HT-29 (cell line): ENCODE measurements at regions not wholly inside any gene's neighbourhood (a gene's known extent, or its start where the extent isn't known, plus 50 kb on each side); places are given as distances from the start of the nearest gene placed in this dataset.
"Not testable (repeated sequence)": the region's sequence is repeated elsewhere in the genome, so short reads cannot be mapped to it uniquely, and the experiment has no call there.

Source experiments
- DNase-seq: peaks from one replicate; pipeline ENCODE4 v3.0.0-alpha.2; 2015; ENCODE audit warnings: low spot score

DNA sequence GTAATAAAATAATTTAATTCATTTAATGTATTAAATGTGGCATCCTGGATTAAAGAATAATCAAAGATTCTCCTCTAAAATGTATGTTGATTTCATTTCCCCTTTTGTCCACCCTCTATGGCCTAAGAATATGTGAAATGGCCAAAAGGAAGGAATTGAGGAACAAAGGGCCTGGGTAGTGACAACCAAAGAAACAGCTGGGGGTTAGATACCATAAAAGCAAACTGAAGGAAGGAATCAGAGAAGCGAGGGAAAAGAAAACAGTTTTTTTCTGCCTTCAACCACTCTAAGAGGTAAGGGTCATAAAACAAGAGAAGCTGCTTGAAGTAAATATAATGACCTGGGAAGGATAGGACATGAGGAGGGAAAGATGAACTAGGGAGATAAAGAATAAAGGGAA lies 139.3 kb downstream of the FAM76B start:
- DNase-seq, result no peak

DNA sequence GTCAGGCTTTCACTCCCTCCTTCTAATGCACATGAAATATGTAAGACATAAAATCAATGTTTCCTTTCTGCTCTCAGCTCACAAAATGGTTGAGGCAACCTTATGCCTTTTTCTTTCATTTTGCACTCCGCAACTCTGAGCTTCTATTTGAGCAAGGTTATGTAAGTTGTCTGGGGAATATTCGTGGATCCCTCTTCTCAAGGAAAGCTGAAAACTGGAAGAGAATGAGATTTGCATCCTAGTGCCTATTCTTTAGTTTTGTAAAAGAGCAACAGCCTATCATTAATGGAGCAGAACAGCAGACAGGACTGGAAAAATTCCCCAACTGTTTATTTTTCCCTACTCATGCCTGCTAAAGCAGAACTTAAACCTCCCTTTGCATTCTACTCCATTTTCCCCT lies 141.7 kb downstream of the FAM76B start:
- DNase-seq, result no peak

DNA sequence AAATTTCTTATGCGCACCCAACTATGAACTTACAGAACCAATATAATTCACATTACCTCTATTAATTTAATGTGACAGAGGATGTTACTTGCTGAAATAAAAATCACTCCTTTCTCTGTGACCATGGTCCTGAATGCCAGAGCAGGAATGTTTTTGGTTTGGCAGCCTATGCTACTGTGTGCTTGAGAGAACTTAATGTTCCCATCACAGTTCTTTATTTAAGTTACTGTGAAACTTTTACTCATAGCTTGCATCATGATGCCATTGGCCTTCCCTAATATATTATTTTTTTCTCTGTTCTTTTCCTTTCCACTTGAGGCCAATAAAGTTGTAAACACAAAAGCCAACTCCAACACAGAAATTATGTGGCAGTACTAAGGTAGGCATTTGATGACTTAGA lies 142.2 kb downstream of the FAM76B start:
- no peak for DNase-seq

DNA sequence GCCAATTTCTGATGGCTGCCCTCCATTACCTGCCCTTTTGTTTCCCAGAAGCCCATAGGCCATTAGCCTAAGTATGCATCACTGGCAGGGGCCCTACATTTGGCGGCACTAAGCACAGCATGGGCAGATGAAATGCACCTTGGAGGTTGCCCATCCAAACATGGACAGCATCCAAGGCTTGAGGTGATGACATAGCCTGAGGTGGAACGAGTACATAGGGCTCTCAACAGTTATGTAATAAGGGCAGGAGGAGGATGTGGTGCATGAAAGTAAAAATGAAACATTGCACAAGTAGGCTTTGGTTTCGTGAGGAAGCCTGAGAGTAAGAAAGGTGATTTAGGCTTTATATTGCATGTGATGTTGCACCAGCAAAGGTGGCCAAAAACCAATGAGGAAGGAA lies 148.1 kb downstream of the FAM76B start:
- no peak for DNase-seq

DNA sequence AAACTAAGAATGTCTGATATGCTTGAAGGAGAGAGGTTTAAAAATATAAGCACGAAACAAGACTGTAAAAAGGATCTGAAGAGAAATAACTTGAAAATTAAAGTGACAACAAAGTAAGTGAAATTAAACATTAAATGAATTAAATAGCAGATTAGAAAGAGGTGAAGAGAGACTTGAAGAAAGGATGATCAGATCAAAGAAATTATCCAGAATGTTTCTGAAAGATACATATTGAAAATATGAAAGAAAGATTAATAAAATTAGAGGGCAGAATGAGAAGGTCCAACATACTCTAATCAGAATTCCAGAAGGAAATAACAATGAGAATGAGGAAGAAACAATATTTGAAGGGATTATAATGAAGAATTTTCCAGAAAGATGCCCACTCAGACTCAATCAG lies 151.1 kb downstream of the FAM76B start:
- DNase-seq, result no peak

DNA sequence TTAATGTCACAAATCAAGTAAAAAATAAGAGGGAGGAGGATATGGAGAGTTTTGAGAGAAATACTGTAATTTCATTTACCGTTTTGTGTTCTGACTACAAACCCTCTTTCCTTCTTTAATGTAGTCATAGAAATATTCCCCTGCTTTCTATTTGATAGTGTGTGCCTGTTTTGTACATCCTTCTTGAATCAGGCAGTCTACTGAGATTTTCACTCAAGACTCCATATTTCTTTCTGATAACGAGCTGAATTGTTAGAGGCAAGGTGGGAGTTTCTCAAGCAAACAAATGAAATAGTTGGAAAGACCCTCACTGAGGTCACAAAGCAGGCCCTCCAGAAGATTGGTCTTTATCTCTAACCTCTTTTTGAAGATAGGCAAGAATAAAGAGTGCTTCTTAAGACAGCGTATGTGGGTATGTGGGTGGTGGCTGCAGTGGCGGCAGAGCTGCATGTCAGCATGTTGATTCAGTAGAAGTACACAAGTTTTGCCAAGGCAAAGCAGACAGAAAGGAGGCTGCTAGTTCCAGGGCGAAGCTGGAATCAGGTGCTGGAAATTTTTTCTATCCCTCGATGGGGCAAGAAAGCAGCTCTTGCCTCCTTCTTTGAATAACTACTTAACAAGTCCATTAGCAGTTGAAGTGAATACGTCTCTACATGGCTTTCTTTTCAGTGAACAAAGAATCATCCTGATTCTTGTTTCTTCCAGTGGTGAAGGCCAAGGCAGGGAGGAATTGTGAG lies 164.2 kb downstream of the FAM76B start:
- DNase-seq, result no peak

DNA sequence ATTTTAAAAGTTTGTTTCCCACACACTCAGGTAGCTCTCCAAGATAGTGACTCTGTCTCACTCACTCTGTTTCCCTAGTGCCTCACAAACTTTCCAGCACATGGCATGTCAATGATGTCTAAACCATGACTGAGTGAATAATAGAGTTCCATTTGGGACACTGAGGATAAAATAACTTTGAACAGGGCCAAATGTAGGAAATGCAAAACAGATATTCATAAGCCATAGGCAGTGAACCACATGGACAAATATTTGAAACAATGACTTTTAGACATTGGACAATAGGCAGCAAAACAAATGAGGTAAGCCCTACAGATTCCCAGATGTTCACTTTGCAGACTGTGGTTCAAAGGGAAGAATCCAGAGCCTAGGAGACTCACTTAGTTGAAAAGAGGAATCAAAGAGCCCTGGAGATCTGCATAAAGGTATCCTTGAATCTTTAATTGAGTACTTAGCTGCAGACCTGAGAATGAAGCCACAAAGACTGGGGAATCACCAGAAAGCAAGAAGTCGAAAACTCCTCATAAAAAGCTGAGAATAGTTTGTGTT lies 173.3 kb downstream of the FAM76B start:
- no peak for DNase-seq

DNA sequence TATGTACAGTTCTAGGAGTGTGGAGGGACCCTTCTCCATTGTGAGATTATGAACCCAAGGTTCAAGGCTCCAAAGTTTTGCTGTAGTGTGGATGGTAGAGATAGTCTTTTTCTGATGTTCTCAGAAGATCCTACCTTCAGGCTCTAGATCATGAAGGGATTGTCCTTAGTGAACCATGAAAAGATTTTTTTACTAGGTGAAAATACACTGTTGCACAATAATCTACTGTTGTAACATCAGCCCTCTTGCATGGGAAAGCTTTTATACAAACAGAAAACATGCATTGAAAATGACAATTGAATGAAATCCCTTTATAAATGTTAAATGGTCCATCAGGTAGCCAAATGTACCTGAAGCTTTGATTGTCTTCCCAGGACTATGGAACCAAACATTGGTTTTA lies 177.8 kb downstream of the FAM76B start:
- no peak for DNase-seq

DNA sequence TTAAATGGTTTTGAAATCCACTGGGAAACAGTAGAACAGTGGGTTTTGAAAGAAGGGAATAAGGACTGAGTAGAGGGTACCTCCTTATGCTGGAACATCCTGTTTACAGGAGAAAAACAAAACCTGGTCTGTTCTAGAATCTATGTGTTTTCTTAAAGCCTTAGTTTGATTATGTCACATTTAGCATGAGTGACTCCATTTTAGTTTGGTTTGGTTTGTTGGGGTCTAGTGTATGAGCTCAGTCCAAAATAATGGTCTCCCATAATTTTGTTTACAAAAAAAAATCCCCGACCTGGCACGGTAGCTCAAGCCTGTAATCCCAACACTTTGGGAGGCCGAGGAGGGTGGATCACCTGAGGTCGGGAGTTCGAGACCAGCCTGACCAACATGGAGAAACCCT lies 179.4 kb downstream of the FAM76B start:
- not testable (repeated sequence) for DNase-seq

DNA sequence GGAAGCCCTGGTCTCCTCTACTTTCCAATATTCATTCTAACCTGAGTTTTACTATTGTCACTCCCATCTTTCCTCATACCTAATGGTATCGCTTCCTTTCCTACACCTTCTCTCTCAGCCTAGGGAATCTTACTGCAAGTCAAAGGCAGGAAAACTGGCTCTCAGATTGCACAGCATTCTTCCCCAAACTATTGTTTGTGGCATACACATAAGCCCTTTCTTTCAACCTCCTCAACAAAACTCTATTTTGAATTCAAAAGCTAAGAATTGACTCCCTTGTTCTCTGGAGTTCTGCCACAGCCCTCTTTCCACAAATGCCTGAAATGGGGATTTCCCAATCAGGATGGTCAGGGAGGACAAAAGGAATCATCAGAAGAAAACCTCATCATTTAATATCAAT lies 181.5 kb downstream of the FAM76B start:
- no peak for DNase-seq

DNA sequence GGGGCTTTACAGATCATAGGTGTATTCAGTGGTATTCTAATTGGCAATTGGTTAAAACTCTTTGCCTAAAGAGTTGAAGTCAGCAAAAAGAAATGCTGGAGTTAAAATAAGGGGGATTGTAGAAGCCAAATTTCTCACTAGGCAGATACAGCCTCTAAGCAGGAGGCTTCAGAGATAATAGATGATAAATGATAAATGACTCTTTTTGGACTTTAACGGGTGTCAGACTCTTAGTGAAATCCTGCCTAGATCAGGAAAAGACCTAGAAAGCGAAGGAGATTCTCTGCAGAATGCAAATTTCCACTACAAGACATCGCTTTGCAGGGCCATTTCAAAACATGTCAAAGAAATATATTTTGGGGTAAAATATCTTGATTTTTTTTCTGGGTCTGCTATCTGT lies 182.8 kb downstream of the FAM76B start:
- no peak for DNase-seq

DNA sequence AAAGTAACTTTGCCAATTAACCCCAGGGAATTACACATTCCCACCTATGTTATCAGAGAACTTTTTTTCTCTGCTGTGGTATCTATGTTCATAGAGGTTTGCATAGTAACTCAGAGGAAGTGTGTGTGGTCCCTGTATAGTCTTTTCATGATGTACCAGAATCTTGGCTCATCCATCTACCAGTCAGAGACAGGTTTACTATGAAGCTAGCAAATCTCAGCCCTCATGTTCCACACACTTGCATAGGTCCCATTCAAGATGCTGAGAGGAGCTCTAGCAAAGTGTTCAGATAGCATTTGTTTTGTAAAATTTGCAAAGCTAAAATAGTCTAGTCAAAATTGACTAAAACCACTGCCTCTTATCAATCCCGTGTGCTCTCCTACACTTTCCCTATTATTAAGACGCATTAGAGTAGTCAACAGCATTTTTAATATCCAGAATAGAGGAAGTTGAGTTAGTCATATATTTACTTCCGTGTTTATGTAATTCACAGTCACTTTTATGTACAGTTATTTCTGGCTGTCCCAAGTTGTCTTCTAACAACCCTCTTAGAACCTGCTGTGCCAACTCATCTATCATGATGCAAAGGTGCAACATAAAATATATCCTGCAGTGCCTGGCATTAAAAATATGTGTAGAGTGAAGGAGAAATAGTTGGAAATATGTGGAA lies 184.2 kb downstream of the FAM76B start:
- DNase-seq, result no peak

DNA sequence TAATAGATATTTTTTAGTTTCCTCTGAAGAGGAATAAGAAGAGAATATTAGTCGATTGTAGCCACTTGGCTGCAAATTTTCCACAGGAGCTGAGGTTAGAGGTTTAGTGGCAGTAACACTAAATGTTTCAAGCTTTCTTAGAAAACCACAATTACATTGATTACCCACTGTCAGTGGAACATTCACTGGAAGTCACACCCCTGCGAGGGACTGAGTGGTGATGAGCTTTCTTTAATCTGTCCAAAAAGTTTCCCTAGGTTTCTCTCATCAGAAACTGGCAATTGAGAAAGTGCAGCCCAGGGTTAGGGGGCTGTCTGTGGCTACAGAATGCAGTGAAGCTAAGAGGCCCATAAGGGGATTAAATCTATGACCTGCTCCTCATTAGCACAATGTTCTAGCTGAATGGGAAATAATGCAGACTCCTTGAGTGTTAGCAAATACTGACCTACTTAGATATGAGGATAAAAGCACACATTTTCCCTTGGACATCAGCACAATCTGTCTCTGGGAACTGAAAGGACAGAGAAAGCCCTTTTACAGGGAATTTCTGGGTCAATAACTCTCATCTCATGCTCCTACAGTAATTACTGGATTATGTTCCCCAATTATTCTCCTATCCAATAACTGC lies 189.5 kb downstream of the FAM76B start:
- no peak for DNase-seq

DNA sequence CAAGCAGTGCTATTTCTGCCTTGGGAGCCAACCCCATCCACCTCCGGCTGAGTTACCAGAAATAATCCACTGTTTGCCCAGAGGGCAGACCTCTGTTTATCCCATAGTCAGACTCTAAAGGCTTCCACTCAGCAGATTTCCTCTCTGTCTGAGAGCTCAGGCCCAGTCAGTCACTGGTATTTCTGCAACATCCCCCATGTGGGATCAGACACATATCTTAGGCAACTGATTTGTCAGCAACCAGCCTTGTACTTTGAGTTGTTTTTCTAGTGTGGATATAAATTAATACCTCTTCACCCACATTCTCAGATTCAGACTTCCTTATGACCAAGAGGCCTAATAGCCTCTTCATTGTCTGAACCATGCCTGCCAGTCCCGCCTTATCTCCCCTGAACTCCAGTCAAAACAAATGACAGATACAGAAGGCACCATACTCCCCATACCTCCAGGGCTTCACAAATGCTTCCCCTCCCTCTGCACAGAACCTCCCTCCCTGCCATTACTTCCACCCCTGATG lies 193.6 kb downstream of the FAM76B start:
- DNase-seq, result no peak

DNA sequence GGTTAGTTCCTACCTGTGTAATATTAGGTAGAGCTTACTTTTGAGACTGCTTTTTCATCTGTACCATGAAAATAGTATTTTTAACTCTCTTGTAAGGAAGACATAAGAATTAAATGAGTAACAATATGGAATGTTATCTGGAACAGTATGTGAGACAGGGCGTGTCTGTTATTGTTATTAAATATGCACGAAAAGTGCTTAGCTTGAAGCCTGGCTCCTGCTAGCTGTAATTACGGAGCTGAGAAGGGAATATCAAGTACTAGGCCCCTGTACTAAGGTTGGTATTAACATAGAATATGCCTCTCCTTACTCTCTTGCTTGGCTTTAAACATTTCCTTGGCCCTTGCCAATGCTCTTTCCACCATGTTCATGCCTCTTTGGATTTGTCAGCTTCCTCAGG lies 194.0 kb downstream of the FAM76B start:
- no peak for DNase-seq

DNA sequence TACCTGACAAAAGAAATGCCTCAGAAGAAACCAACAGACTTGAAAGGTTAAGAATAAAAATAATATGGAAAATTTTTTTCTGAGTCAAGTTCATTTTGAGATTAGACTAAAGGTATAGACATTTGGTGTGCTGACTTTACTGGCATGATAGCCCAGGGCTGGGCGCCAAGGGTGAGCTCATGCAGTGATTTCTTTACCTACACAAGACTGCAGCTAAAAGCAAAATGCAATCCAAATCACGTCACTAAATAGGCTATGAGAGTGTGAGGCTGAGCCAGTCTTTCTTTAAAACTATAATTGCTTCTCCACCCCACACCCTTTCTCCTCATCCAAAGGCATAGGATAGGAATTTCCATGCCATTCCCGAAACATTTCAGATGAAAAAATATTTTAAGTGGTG lies 196.5 kb downstream of the FAM76B start:
- DNase-seq, result no peak

DNA sequence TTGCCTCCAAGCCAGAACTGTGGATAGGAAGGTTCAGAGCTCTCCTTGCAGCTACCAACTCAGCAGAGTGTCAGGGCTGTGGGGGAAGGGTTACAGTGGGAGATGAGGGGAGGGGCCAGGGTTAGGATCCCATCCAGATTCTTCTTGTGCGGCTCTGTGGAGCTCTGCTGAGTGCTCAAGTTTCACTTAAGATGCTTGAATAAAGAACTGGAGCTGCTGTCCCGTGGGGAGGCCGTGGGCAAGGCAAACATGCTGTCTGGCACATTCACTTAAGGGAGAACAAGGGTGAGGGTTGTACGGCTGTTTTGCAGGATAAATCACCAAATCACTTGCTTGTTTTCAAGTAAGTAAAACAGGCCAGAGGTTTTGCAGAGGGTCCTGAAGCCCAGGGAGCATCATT lies 197.1 kb downstream of the FAM76B start:
- no peak for DNase-seq

DNA sequence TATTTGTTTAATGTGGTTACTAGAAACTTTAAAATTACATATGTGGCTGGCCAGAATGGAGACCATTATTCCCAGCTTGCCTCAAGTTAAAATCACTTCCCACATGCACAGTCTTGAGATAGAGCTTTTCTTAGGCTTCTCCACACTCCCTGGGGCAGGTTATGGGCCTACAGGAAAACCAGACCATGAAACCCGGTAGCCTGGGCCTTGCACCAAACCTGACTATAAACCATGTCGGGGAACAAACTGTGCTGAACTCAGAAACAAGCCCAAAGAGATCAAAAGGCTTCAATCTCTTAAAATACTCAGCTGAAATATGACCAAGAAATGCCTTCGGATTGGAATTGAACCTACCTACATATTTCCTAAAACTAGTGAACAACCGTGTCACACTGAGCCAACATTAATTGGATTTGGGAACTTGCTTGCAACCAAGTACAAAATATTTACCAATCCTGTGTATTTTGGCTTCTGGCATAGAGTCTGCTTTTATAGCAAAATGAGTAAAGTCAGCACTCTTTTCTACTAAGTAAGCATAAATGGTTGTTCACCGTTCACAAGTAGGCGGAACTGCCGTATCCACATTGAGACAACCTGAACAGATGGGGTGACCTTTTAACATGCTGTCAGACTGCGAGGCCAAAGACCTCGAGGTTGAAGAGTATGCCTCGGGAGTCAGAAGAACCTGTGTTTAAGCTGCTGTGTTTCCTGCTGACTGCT lies 199.5 kb downstream of the FAM76B start:
- DNase-seq, result no peak

DNA sequence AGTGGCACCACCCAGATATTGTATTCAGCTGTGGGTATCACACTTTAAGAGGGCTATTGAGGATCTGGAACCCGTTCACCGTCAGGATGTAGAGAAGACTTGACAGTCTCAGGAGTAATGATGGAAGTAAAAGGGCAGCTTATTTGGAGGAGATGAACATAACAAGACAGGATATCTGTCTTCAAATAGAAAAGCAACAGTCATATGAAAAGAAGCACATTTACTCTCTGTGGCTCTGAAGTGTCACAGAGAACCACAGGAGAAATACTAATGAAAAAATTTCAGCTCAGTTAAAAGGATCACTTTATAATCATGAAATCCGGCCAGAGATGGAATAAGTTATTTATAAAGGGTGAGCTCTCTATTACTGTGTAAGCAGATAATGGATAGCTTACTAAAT lies 200.8 kb downstream of the FAM76B start:
- no peak for DNase-seq

DNA sequence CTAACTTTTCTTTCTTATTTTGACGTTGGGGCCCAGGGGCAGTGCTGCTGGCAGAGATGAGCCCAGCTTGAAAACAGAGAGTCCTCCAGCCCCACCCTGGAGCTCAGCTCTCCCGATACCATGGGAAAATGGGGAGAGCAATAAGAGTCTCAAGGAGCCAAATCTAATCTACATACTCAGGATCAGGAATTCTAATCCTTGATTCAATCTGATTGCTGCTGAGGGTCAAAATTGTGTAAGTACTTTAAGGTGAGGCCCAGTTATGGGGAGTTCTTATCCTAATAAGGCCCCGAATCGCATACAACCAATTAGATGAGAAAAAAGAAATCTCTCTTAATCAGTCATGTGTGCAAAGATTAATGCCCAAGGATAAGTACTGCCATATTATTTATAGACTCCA lies 202.9 kb downstream of the FAM76B start:
- no peak for DNase-seq

DNA sequence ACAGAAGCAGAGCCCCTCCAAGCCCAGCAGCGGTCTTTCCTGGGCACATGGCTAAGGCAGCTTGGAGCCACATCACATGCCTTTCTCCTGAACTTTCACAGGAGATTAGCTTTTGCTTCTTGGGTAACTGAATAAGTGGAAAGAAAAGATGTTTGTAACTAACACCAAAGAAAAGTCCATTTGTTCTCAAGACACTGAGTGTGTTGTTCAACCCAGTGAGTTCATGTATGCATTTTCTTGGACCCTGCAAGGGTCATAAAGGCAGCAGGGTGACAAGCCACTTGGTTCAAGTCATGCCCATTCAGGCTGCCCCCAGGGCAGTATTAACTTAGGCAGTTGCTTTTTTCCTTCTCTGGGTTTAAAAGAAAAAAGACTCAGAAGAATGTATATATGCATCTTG lies 203.4 kb downstream of the FAM76B start:
- no peak for DNase-seq

DNA sequence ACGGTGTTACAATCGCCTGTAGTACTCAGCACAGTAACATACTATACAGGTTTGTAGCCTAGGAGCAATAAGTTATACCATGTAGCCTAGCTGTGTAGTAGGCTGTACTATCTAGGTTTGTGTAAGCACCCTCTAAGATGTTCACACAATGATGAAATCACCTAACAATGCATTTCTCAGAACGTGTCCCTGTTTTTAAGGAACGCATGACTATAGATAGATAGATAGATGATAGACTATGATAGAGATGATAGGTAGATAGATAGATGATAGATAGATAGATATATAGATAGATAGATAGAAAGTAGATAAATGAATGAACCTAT lies 203.9 kb downstream of the FAM76B start:
- no peak for DNase-seq
